ENCODE measurements at regions not wholly inside any gene's neighbourhood (a gene's known extent, or its start where the extent isn't known, plus 50 kb on each side); places are given as distances from the start of the nearest gene placed in this dataset.

DNA sequence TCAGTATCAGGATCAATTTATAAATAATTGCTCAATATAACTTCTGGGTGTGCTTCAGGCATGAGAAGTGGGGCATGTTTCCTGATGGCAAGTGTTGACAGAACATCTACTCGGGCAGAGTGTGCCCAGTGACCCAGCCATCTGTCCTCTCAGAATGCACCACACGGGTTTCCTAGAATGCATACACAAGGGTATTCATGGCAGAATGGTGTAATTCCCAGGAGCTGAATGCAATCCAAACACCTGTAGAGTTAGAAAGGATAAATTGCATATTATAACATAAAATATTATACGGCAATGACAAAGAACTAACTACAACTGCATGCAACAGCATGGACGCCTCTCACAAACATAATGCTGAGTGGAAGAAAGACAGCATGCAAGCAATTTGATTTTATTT lies 391.9 kb downstream of the SIPA1L2 start:
- no peak overlapping the region for H3K9ac ChIP-seq
- no peaks in the 10 kb centered on the region for H3K27me3 ChIP-seq (ENCODE audit: control insufficient read depth, insufficient read depth, low read length)
- H3K4me3 ChIP-seq (ENCODE audit: low read depth, low read length) = no peak overlapping the region
- no peak overlapping the region for H3K27ac ChIP-seq
- no peaks in the 10 kb centered on the region for H3K79me2 ChIP-seq
- H3K36me3 ChIP-seq (ENCODE audit: control insufficient read depth, insufficient read depth, low read length) = no peaks in the 10 kb centered on the region
- H2AFZ ChIP-seq = no peak overlapping the region
- no peaks in the 10 kb centered on the region for H3K9me3 ChIP-seq (ENCODE audit: control insufficient read depth, low read length)
- TF ChIP-seq, protein P1, sequence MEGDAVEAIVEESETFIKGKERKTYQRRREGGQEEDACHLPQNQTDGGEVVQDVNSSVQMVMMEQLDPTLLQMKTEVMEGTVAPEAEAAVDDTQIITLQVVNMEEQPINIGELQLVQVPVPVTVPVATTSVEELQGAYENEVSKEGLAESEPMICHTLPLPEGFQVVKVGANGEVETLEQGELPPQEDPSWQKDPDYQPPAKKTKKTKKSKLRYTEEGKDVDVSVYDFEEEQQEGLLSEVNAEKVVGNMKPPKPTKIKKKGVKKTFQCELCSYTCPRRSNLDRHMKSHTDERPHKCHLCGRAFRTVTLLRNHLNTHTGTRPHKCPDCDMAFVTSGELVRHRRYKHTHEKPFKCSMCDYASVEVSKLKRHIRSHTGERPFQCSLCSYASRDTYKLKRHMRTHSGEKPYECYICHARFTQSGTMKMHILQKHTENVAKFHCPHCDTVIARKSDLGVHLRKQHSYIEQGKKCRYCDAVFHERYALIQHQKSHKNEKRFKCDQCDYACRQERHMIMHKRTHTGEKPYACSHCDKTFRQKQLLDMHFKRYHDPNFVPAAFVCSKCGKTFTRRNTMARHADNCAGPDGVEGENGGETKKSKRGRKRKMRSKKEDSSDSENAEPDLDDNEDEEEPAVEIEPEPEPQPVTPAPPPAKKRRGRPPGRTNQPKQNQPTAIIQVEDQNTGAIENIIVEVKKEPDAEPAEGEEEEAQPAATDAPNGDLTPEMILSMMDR (IDR thresholded peaks at IDR 0.05) = no peak
- H3K4me1 ChIP-seq = no peaks in the 10 kb centered on the region
- H3K4me2 ChIP-seq (ENCODE audit: low read length) = no peak overlapping the region

DNA sequence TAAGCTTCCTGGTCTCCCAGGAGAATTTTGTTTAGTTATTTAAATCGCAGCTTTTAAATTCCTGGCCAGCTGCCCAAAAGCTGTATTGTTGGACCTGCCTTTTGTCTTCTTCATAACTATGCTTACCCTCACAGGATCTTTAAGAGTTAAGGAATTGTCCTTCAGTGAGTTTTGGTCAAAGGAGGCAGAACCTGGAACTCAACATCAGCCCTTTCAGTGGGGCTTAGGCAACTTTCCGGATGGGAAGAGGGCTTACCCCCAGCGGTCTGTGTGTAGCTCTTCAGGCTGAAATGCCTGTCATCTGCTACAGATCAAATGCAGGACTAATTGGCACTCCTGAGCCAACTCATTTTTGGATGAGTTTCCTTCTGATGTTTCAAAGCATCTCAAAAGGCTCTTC lies 402.6 kb downstream of the SIPA1L2 start:
- H3K79me2 ChIP-seq = no peaks in the 10 kb centered on the region
- TF ChIP-seq, protein P1 (IDR thresholded peaks at IDR 0.05) = no peak
- H3K4me3 ChIP-seq (ENCODE audit: low read depth, low read length) = no peak overlapping the region
- H3K27me3 ChIP-seq (ENCODE audit: control insufficient read depth, insufficient read depth, low read length) = no peaks in the 10 kb centered on the region
- H3K4me2 ChIP-seq (ENCODE audit: low read length) = no peak overlapping the region
- H3K9me3 ChIP-seq (ENCODE audit: control insufficient read depth, low read length) = no peaks in the 10 kb centered on the region
- no peak overlapping the region for H2AFZ ChIP-seq
- H3K9ac ChIP-seq = no peak overlapping the region
- H3K27ac ChIP-seq = no peak overlapping the region
- H3K36me3 ChIP-seq (ENCODE audit: control insufficient read depth, insufficient read depth, low read length) = no peaks in the 10 kb centered on the region
- H3K4me1 ChIP-seq = no peaks in the 10 kb centered on the region

DNA sequence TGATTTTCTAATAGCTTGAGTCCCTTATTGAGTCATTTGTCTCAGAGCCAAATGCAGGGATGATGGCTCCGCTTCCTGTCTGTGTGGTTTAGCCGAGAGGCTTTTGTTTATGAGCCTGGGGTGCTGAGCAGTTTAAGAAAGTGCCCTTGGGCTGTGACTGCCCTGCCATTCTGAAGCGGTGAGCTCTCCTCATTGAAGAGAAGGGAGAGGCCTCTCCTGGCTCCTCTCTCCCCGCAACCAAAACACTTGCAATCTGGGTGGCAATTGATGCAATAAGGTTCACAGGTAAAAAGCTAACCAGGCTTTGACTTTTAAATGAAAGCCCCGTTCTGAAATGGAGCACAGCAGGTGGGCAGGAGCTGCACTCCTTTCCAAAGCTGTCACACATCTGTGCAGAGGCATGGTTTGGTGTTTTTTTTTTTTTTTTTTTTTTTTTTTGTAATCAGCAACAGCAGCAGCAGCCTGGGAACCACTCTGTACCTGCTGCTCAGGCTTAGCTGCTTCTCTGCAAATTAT lies 403.7 kb downstream of the SIPA1L2 start:
- no peaks in the 10 kb centered on the region for H3K36me3 ChIP-seq (ENCODE audit: control insufficient read depth, insufficient read depth, low read length)
- no peak overlapping the region for H3K9ac ChIP-seq
- no peak overlapping the region for H2AFZ ChIP-seq
- no peak overlapping the region for H3K27ac ChIP-seq
- no peaks in the 10 kb centered on the region for H3K79me2 ChIP-seq
- no peak overlapping the region for H3K4me3 ChIP-seq (ENCODE audit: low read depth, low read length)
- H3K4me2 ChIP-seq (ENCODE audit: low read length) = no peak overlapping the region
- H3K27me3 ChIP-seq (ENCODE audit: control insufficient read depth, insufficient read depth, low read length) = no peaks in the 10 kb centered on the region
- H3K4me1 ChIP-seq = no peaks in the 10 kb centered on the region
- no peaks in the 10 kb centered on the region for H3K9me3 ChIP-seq (ENCODE audit: control insufficient read depth, low read length)
- TF ChIP-seq, protein P1 (IDR thresholded peaks at IDR 0.05) = no peak

DNA sequence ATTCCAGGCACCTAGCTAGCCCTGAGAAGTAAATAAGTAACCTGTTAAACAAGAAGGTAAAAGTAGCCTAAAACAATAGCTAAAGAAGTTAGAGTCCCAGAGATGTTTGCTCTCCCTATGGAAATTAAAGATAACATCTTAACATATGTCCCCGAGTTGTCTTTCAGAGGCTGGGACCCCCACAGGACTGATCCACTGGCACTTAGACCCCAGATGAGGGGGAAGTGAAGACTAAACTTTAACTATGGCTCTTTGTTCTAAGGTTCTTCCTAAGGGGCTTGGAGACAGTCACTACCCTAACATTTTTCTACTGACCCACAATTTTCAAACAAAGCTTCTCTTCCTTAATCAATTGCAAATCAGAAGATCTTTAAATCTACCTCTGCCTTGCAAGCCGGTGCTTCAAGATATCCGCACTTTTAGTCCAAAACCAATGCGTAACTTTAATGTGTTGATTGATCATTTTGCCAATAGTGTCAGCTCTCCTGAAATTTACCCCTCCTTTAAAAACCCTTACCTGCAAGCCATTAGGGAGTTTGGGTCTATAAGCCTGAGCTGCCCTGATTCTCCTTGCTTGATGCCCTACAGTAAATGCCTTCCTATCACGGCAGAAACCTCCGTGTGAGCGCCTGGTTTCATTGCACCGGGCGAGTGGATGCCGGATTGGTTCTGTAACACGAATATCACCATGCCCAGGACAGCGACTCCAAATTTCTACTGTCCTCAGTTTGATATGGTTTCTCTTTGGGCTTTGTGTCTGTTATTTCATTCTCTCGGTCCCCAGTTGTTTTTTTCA lies 404.4 kb downstream of the SIPA1L2 start:
- Histone ChIP-seq H3K27me3 (ENCODE audit: control insufficient read depth, insufficient read depth, low read length) (no peaks in the 10 kb centered on the region), H3K4me3 (ENCODE audit: low read depth, low read length) (no peak overlapping the region), H3K9ac (no peak overlapping the region), H3K4me2 (ENCODE audit: low read length) (no peak overlapping the region), H3K9me3 (ENCODE audit: control insufficient read depth, low read length) (no peaks in the 10 kb centered on the region), H3K27ac (no peak overlapping the region), H2AFZ (no peak overlapping the region), H3K36me3 (ENCODE audit: control insufficient read depth, insufficient read depth, low read length) (no peaks in the 10 kb centered on the region), H3K79me2 (no peaks in the 10 kb centered on the region), H3K4me1 (no peaks in the 10 kb centered on the region)
- TF ChIP-seq, protein P1 (IDR thresholded peaks at IDR 0.05) = no peak

DNA sequence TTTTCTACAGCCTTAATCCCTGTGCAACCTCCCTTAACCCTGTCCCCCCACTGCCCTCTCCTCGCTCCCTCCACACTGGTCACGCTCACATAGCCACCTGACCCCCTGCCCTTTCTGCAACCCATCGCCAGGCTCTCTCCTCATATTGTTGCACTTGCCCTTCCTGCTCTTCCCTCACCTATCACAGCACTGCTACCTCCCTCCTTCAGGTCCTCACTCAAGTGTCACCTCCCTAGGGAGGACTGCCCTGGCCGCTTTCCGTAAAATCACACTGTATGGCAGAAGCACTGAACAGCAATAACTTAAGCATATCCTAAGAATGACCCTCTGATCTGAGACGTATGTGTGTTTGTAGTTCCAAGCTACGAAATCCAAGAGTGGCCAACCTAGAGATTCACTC lies 406.0 kb downstream of the SIPA1L2 start:
- TF ChIP-seq, protein P1 (IDR thresholded peaks at IDR 0.05) = no peak
- Histone ChIP-seq H3K4me2 (ENCODE audit: low read length) (no peak overlapping the region), H3K4me3 (ENCODE audit: low read depth, low read length) (no peak overlapping the region), H3K27me3 (ENCODE audit: control insufficient read depth, insufficient read depth, low read length) (no peaks in the 10 kb centered on the region), H3K79me2 (no peaks in the 10 kb centered on the region), H3K27ac (no peak overlapping the region), H3K9me3 (ENCODE audit: control insufficient read depth, low read length) (no peaks in the 10 kb centered on the region), H3K36me3 (ENCODE audit: control insufficient read depth, insufficient read depth, low read length) (no peaks in the 10 kb centered on the region), H3K9ac (no peak overlapping the region), H3K4me1 (no peaks in the 10 kb centered on the region), H2AFZ (no peak overlapping the region)
